Stimulated activated naive CD8-positive, alpha-beta T cell treated with anti-CD3 and anti-CD28 coated beads, Interleukin-15, amount 100 ng/mL, for 72 hours (primary cell): ENCODE measurements at regions not wholly inside any gene's neighbourhood (a gene's known extent, or its start where the extent isn't known, plus 50 kb on each side); places are given as distances from the start of the nearest gene placed in this dataset.
"Not testable (repeated sequence)": the region's sequence is repeated elsewhere in the genome, so short reads cannot be mapped to it uniquely, and the experiment has no call there.

Experiments used
- ATAC-seq: fragments of 150-1000 bp; cut with Tn5 transposase; 2 replicates; pipeline ENCODE4 v1.10.0; 2021; ENCODE audit warnings: mild to moderate bottlenecking, moderate library complexity
- DNase-seq, 2 donors: peaks; one replicate each; pipeline ENCODE4 v3.0.0; 2021 to 2022
- H3K27ac Mint-ChIP-seq, 2 donors: one replicate each; pipeline ENCODE4 v1.8.0; 2022; ENCODE audit warnings: mild to moderate bottlenecking in 2 of 2, mixed read lengths in 2 of 2, moderate library complexity in 2 of 2
- H3K27me3 Mint-ChIP-seq: one replicate; pipeline ENCODE4 v1.8.0; 2022; ENCODE audit warnings: mixed read lengths
- H3K4me1 Mint-ChIP-seq: one replicate; pipeline ENCODE4 v1.8.0; 2022; ENCODE audit warnings: mild to moderate bottlenecking, mixed read lengths
- H3K4me3 Mint-ChIP-seq, 2 donors: one replicate each; pipeline ENCODE4 v1.8.0; 2022; ENCODE audit warnings: mild to moderate bottlenecking in 2 of 2, mixed read lengths in 2 of 2, moderate library complexity in 1 of 2
- H3K9me3 Mint-ChIP-seq, 2 donors: one replicate each; pipeline ENCODE4 v1.8.0; 2022; ENCODE audit warnings: mixed read lengths in 2 of 2

DNA sequence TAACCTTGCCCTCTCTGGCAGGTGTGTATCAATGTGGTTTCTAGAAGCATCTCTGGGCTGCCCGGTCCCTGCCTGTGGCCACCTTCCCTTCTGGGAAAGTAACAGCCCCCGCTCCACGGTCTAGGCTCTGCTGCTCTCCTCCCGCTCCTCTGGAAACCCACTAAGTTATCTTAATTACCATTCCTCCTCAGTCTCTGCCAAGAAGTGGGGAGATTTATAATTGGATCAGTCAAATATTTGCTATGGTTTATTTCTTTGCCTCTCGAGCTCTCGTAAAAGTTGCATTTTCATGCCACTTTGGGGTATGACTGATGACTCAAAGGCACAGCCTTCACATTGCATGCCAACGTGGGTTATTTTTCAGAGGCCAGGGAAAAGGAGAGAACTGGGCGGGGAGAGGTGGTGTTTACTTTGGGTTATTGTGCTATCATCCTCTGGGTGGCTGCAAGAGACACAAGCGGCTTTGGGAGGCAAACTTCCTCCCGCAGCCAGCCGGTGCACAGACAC, 205.3 kb upstream of the WWC1 start:
- Mint-ChIP-seq H3K9me3 (peaks cover 0 to 13% of the 10 kb centered on the region in 2 donors), H3K4me3 (no peak overlapping the region), H3K4me1 (no peaks in the 10 kb centered on the region), H3K27me3 (no peaks in the 10 kb centered on the region), H3K27ac (no peak overlapping the region)
- no peak for DNase-seq
- ATAC-seq: no peak

DNA sequence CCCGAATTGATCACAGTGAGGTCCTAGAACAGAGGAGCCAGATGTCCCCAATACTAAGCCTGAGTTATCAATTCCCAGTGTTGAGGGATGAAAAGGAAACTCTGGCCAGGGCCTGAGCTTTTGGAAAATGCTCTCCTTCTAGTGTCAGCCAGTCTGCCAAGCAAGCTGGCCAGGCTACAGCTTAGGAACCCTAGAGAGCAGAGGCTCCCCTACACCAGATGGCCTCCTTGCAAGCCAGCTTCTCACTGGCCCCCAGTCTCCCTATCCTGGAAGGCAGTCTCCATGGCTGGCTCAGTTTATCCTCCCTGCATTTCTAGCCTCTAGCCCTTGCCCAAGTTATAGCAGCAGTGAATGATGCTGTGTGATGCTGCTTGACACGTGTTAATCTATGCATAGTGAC, 204.7 kb upstream of the WWC1 start:
- Mint-ChIP-seq H3K27ac (no peak overlapping the region), H3K9me3 (peaks cover 0 to 10% of the 10 kb centered on the region in 2 donors), H3K27me3 (no peaks in the 10 kb centered on the region), H3K4me3 (no peak overlapping the region), H3K4me1 (no peaks in the 10 kb centered on the region)
- no peak for ATAC-seq
- no peak for DNase-seq

DNA sequence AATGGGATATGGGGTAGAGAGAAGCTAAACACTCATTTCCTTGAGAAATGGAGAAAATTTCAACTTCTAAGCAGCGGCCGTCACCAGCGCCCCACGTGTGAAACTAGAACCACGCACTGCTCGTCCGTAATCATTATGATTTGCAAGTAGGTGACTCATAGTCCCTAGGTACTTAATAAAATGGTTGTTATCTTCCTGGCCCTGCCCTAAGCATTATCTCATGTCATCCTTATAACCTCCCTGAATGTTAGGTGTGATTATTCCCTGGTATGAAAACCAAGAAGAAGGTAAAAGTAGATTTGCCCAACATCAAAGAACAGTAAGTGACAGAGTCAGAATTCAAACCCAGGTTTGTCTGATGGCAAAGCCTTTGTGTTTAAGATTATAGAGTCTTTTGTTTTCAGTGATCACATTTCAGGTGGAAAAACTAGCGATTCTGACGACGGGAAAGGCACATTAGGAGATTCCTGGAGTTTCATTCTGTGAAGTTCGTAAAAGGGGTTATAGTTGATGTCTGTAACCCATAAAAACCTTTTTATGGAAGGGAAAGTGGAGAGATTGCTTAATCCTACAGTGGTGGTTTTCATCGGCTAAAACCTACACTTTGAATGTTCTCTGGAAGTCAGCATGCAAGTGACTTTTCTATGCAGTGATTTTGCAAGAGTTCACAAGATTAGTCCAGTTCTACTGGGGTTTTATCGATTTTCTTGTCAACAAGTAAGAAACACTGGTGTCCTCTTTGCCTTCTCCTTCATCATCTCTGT, 202.9 kb upstream of the WWC1 start:
- DNase-seq: no peak
- H3K4me3 Mint-ChIP-seq: no peak overlapping the region
- H3K4me1 Mint-ChIP-seq: no peaks in the 10 kb centered on the region
- no peaks in the 10 kb centered on the region for H3K27me3 Mint-ChIP-seq
- H3K9me3 Mint-ChIP-seq: peaks cover 0 to 10% of the 10 kb centered on the region in 2 donors
- H3K27ac Mint-ChIP-seq: no peak overlapping the region
- no peak for ATAC-seq

DNA sequence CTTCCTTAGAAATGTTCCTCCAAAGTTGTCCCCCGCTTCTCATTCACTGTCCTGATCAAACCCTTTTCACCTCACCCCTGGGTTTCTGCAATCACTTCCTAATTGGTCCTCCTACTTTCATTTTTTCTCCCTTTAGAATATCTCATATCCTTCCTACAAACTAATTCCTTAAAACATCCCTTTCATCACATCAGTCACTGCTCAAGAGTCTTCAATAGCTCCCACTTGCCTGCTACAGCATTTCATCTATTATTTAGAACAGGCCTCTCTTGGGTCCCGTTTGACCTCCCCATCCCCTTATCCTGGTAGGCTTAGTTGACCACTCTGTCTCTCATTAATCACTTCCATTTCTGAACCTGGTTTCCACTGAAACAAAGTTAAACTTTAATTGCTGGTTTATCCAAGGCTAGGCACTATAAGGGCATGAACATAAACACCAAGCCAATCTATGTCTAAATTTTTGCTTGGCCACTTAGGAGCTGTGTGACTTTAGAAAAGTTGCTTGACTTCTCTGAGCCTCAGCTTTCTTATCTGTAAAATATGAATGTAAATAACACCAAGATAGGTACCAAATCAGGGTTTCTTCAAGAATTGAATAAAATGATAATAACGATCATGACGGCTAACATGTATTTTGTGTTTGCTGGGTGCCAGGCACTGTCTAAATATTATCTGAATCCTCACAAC, 202.1 kb upstream of the WWC1 start:
- DNase-seq (no peak), ATAC-seq (no peak)
- Mint-ChIP-seq H3K4me3 (no peak overlapping the region), H3K27me3 (no peaks in the 10 kb centered on the region), H3K9me3 (peaks cover 0 to 5% of the 10 kb centered on the region in 2 donors), H3K4me1 (no peaks in the 10 kb centered on the region), H3K27ac (no peak overlapping the region)

DNA sequence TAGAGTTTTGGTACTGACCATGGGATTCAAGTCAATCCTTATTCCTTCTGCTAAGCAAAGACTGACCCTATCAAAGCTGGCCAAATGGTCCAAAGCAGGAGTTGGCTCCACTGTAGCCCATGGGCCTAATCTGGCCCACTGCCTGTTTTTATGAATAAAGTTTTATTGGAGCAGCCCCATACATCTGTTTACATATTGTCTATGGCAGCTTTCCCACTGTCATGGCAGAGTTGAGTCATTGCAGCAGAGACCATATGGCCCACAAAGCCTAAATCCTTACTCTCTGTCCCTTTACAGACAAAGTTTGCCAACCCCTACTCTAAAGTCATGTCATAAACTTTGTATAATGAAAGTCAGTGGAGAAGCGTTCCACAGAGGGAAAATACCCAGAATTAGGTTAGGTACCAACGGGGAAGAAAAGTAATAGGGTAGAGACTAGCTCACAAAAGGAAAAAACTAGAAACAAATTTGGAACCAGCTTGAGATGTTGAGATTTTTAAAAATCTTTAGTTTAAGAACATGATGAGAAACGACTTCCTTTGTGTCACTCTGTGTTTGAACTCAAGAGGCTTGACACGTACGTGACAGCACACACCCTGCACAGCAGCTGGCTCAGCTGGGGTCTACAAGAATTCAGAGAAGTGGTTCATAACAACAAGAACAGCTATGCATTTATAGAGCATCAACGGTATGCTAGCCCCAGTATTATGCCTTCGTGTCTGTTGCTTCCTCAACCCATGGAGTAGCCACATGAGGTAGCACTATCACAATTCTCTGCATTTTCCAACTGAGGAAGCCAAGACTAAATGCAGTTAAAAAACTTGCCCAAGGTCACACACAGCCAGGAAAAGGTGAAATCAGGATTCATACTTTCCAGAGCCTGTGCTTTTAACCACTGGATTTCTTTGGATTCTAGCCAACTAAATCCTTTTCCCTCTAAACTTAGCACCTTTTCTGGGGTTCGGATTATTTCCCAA, 198.9 kb upstream of the WWC1 start:
- H3K4me1 Mint-ChIP-seq: no peaks in the 10 kb centered on the region
- H3K4me3 Mint-ChIP-seq: no peak overlapping the region
- ATAC-seq: no peak
- H3K9me3 Mint-ChIP-seq: no peaks in the 10 kb centered on the region
- no peak for DNase-seq
- no peaks in the 10 kb centered on the region for H3K27me3 Mint-ChIP-seq
- no peak overlapping the region for H3K27ac Mint-ChIP-seq

DNA sequence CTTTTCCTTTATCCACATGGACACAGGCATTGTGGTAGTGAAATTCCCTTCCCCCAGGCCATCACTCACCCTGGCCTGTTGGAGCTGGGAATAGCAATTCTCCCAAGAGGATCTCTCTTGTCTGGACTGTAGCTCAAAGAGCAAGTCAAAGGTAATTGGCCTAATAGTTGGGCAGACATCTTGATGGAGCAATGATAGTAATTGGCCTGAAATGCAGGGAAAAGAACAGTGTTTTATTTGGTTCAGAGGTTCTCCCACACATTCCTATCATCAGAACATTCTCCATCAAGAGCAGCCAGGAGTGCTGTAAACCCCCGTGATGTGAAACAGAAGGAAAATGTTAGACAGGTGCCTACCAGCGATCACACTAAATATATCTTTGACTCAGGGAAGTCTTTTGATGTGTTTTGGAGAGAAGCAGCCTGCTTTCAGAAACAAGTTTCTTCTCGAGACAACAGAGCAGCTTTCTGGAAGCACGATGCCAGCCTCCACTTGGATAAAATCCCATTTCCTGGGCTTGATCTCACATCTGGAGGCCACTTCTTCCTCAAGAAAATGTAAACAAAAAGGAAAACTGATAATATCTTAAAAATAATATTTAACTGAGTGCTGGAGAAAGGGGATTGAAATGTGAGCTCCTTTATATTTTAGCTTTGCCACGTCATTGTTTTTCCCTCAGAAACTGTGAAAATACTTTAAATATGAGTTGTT, 198.1 kb upstream of the WWC1 start:
- Mint-ChIP-seq H3K27ac (no peak overlapping the region), H3K4me3 (no peak overlapping the region), H3K9me3 (no peaks in the 10 kb centered on the region), H3K4me1 (no peaks in the 10 kb centered on the region), H3K27me3 (no peaks in the 10 kb centered on the region)
- no peak for ATAC-seq
- no peak for DNase-seq

DNA sequence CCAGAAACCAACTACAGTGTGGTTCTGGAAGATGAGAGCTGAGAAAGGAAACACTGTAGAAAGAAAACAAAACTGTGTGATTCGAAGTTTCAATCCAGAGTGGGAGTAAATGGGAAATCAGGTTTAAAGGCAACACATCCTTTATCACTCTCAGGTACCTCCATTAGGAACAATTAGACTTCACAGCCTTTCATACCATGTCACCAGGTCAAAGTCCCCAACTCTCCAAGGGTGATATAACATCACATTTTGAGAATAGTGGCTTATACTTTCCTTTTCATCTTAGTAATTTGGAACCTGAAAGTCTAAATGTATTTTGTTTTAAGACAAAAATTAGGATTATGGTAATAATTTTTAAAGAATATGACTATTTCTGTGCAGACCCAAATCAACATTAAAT, 194.9 kb upstream of the WWC1 start:
- Mint-ChIP-seq H3K4me3 (no peak overlapping the region), H3K27ac (no peak overlapping the region), H3K9me3 (no peaks in the 10 kb centered on the region), H3K27me3 (no peaks in the 10 kb centered on the region), H3K4me1 (no peaks in the 10 kb centered on the region)
- DNase-seq (no peak), ATAC-seq (no peak)

DNA sequence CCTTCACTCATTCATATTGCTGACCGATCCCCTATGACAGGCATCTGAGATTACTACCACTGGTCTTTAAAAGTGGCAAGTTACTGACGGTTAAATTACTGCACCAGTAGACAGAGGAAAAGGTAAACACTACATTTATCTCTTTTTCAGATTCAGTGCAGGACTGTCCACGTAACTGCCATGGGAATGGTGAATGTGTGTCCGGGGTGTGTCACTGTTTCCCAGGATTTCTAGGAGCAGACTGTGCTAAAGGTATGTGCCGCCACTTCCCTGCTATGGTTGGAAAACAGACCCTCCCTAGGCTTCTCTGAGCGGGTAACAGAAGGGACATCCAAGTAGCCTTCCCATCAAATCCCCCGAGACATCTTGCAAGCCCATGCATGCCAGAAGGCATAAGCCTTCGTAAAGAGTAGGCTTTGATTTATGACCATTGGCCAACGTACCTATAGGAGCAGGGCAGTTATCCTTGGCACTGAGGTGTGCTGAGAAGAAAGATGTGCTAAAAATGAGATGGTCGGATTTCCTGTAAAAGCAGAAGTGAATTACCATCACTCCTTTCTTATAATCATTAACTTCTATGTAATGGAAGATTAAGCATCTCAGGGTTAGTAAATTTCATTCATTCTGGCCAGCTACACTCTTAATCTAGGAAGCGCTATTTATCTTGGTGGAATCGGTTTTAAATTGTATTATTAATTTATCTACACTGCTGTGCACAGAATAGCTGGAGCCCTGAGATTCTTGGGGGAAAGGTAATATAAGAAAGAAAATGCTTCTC, 193.4 kb upstream of the WWC1 start:
- no peaks in the 10 kb centered on the region for H3K4me1 Mint-ChIP-seq
- no peak overlapping the region for H3K27ac Mint-ChIP-seq
- DNase-seq (no peak), ATAC-seq (no peak)
- no peaks in the 10 kb centered on the region for H3K27me3 Mint-ChIP-seq
- no peak overlapping the region for H3K4me3 Mint-ChIP-seq
- H3K9me3 Mint-ChIP-seq: no peaks in the 10 kb centered on the region

DNA sequence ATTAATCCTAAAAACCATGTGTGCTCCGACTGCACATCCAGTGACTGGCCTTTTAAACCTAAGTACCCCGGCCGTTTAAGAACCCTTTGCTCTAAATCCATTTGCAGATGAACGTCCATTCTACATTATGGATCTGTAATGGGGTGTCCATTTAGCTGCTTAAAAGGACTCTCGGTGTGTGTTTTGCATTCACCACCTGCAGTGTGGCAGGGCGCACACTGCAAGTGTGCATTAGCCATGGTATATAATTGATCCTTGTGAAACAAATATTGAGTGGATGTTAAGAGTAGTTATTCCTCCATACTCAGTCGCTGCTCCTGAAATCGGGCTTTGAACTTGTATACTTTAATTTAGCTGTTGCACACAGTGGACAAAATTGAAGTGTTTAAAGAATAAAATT, 190.1 kb upstream of the WWC1 start:
- no peak overlapping the region for H3K27ac Mint-ChIP-seq
- ATAC-seq: no peak
- H3K4me3 Mint-ChIP-seq: no peak overlapping the region
- no peaks in the 10 kb centered on the region for H3K9me3 Mint-ChIP-seq
- no peaks in the 10 kb centered on the region for H3K4me1 Mint-ChIP-seq
- DNase-seq: no peak
- peaks cover 10% of the 10 kb centered on the region for H3K27me3 Mint-ChIP-seq

DNA sequence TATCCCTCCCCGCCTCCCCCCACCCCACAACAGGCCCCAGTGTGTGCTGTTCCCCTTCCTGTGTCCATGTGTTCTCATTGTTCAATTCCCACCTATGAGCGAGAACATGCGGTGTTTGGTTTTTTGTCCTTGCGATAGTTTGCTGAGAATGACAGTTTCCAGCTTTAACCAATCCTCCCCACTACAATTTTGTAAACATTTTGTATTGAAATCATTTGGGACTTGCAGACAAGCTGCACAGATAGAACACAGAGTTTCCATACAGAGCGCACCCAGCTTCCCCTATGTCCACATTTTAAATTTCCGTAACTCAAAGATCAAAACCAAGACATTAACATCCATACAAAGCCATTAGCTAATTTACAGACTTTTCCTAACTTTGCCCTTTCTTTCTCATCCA, 188.4 kb upstream of the WWC1 start:
- H3K27ac Mint-ChIP-seq, H3K4me3 Mint-ChIP-seq, H3K4me1 Mint-ChIP-seq, H3K27me3 Mint-ChIP-seq, H3K9me3 Mint-ChIP-seq, ATAC-seq, DNase-seq: not testable (repeated sequence)

DNA sequence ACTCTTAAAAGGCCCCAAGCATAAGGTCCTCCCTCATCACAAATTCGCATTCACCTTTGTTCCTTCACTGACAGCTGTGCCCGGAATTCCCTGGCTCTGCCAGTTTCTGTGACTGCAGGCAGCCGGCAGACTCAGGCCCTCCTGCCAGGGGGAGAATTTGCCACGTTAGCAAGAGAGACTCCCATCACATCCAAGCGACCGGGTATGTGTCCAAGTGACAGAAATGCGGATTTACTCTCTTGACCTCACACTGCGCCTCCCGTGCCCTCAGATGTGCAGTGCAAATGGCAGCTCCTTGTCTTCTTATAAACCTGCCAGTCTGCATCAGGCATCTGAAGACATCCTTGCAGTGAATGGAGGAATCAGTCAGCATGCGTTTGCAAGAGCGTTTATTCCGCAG, 187.1 kb upstream of the WWC1 start:
- ATAC-seq (no peak), DNase-seq (no peak)
- no peaks in the 10 kb centered on the region for H3K9me3 Mint-ChIP-seq
- no peak overlapping the region for H3K4me3 Mint-ChIP-seq
- H3K27me3 Mint-ChIP-seq: peaks cover 10% of the 10 kb centered on the region
- H3K27ac Mint-ChIP-seq: no peak overlapping the region
- H3K4me1 Mint-ChIP-seq: no peaks in the 10 kb centered on the region

DNA sequence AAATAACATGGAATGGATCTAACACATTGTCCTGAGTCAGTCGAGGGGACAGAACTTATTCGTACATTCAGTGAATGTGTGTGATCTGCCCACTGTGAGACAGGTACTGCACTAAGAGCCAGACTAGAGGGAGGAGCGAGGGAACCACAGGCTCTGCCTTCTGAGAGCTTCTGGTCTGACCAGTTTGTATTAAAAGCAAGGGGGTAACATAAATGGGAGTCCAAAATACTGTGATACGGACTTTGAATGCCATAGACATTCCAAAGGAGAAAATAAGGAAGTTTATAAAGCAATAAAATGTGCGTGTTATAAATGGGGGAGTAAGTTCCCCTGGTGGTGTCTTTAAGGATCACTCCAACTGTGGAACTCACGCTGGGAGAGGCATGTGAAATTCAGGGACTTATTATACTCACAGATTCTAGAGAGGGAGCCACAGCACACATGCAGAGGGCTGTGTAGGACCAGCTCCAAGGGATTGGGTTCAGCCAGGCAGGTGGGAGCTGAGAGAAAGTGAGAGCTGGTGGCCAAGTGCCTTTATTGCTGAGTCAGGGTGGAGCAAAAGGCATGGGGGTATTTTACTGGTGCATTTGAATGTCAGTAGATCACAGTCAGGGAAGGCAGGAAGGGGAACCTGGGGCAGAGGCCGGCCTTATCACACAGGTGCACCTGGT, 186.5 kb upstream of the WWC1 start:
- Mint-ChIP-seq H3K27ac (no peak overlapping the region), H3K4me3 (no peak overlapping the region), H3K27me3 (peaks cover 10% of the 10 kb centered on the region), H3K4me1 (no peaks in the 10 kb centered on the region), H3K9me3 (no peaks in the 10 kb centered on the region)
- no peak for ATAC-seq
- DNase-seq: no peak

DNA sequence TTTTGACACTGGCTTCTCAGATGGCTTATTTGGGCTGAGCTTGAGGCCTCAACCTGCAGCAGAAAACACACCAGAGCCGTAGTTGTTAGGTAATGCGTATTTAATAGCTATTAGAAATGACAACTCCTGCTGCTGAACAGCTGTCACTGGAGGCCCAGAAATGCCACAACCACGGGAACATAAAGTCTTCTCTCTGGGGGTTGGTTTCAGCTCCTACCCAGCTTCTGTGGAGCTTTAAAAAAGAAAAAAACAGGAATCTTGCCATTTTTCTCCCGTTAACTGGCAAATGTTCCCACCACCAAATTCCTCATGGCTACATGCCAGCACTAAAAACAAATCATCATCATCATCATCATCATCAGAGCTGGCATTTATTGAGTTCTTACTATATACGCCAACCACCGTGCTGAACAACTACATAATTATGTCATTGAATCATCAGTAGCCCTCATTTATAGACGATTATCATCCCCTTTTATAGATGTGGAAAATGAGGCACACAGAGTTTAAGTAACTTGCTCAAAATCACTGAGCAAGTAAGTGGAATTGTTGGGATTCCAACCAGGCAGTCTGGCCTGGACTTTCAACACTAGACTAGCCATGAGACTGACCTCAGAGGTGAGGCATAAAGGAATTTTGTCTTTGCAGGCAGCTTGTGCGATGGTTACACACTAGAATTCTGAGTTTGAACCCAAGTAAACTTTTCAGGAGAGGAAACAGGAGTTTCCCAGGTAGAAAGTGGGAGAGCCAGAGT, 185.3 kb upstream of the WWC1 start:
- peaks cover 14% of the 10 kb centered on the region for H3K27me3 Mint-ChIP-seq
- no peaks in the 10 kb centered on the region for H3K4me1 Mint-ChIP-seq
- H3K9me3 Mint-ChIP-seq: no peaks in the 10 kb centered on the region
- no peak overlapping the region for H3K4me3 Mint-ChIP-seq
- ATAC-seq: no peak
- no peak overlapping the region for H3K27ac Mint-ChIP-seq
- no peak for DNase-seq

DNA sequence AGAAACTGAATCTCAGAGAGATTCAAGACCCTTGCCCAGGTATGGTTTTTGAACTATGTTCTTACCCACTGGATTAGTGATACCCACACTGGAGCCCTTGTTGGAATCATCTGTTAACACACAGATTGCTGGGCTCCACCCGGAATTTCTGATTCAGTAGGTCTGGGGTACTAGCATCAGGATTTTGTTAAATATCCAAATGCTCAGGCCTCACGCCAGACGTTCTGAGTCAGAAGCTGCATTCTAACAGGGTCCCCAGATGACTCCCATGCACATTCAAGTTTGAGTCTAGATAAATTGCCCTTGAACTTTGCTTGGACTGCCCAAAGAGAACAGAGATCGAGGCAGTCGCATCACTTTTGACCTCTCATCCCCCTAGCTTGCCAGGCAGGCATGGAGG, 182.0 kb upstream of the WWC1 start:
- Mint-ChIP-seq H3K9me3 (no peaks in the 10 kb centered on the region), H3K4me1 (no peaks in the 10 kb centered on the region), H3K27ac (no peak overlapping the region), H3K27me3 (peaks cover 20% of the 10 kb centered on the region), H3K4me3 (no peak overlapping the region)
- ATAC-seq: no peak
- DNase-seq: no peak
